Stomach (tissue), 4 donors: ENCODE measurements at regions not wholly inside any gene's neighbourhood (a gene's known extent, or its start where the extent isn't known, plus 50 kb on each side); places are given as distances from the start of the nearest gene placed in this dataset.

ENCODE experiments used
- POLR2A ChIP-seq, 4 donors: fragments of 450-650 bp; IDR thresholded peaks; one replicate each; pipeline ENCODE4 v1.6.1; 2016; ENCODE audit warnings: antibody characterized with exemption in 4 of 4, control low read depth in 2 of 4, mild to moderate bottlenecking in 1 of 4, moderate library complexity in 1 of 4
- POLR2AphosphoS5 ChIP-seq, 3 donors: sonication (generic); formaldehyde crosslinking; IDR thresholded peaks; one replicate each; pipeline ENCODE4 v1.6.1; 2016; ENCODE audit warnings: antibody characterized with exemption in 3 of 3
- TF ChIP-seq, protein P1 (sequence below), 7 experiments: fragments of 450-650 bp in 4 of 7; fragments of 200-600 bp in 3 of 7; sonication (generic) in 3 of 7; IDR thresholded peaks; one replicate each; pipeline ENCODE4 v1.5.1; 2016 to 2019; ENCODE audit warnings: antibody characterized with exemption in 7 of 7, control low read depth in 2 of 7, mild to moderate bottlenecking in 1 of 7

DNA sequence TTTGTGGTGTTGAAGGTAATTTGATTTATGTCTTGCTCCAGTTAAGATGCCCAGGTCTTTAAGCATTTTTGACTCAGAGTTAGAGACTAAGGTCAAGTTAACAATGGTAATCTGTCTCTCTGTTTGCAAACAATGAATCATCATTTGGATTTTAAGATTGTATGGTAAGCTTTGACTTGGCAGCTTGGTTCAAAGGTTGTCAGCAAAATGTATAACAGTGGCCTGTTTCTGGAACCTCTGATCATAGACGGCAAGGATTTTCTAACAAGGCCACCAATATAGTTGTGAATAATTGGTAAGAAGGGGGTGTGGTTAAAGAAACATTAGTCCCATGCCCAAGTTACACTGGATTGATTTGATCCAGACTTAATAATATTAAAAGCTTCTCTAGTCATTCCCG, 775.2 kb upstream of the GOLIM4 start:
- TF ChIP-seq POLR2AphosphoS5 (IDR thresholded peaks at IDR 0.05) (peak in 1 of 3 donors; percentile 52), POLR2A (IDR thresholded peaks at IDR 0.05) (no peak)
- TF ChIP-seq, protein P1, sequence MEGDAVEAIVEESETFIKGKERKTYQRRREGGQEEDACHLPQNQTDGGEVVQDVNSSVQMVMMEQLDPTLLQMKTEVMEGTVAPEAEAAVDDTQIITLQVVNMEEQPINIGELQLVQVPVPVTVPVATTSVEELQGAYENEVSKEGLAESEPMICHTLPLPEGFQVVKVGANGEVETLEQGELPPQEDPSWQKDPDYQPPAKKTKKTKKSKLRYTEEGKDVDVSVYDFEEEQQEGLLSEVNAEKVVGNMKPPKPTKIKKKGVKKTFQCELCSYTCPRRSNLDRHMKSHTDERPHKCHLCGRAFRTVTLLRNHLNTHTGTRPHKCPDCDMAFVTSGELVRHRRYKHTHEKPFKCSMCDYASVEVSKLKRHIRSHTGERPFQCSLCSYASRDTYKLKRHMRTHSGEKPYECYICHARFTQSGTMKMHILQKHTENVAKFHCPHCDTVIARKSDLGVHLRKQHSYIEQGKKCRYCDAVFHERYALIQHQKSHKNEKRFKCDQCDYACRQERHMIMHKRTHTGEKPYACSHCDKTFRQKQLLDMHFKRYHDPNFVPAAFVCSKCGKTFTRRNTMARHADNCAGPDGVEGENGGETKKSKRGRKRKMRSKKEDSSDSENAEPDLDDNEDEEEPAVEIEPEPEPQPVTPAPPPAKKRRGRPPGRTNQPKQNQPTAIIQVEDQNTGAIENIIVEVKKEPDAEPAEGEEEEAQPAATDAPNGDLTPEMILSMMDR (IDR thresholded peaks at IDR 0.05): no peak
